ENCODE measurements at regions not wholly inside any gene's neighbourhood (a gene's known extent, or its start where the extent isn't known, plus 50 kb on each side); places are given as distances from the start of the nearest gene placed in this dataset.

- intact Hi-C loops (cut with micrococcal nuclease; ENCODE audit: unreplicated experiment): no loop called here
These were observed 1502.9 kb upstream of the RAG2 start for GRCh38 chr11:38100836-38101462.

More at GRCh38 chr11:38100836-38101462, 1502.9 kb upstream of the RAG2 start:
- ChIA-PET SMC1A (ENCODE audit: uncharacterized antibody, unreplicated experiment) (no interaction called here), RAD21 (ENCODE audit: unreplicated experiment) (no interaction called here), CTCF (no interaction called here), POLR2A (no interaction called here)
- DNase-seq (ENCODE audit: low read depth, low spot score) (no peak), ATAC-seq (no peak), FAIRE-seq (no peak)
- BruUV-seq (replicated peaks): no TSS peak
- Histone ChIP-seq H3K9ac (ENCODE audit: control insufficient read depth, insufficient read depth, low read length) (no peak overlapping the region), H3K27ac (ENCODE audit: control insufficient read depth, insufficient read depth) (no peak overlapping the region), H3K79me2 (ENCODE audit: control insufficient read depth, insufficient read depth, low read length) (no peaks in the 10 kb centered on the region), H3K4me1 (ENCODE audit: control insufficient read depth, insufficient read depth, low read length) (no peaks in the 10 kb centered on the region), H3K36me3 (ENCODE audit: control insufficient read depth in 2 of 2, insufficient read depth in 2 of 2, low read length in 1 of 2) (no peaks in the 10 kb centered on the region), H3K9me3 (replicated peaks; ENCODE audit: control insufficient read depth, insufficient read depth, low read length) (no peaks in the 10 kb centered on the region), H3K4me3 (no peak overlapping the region), H3K27me3 (replicated peaks in 1 of 2; ENCODE audit: control insufficient read depth in 2 of 2, insufficient read depth in 2 of 2, low read length in 1 of 2) (no peaks in the 10 kb centered on the region), H2AFZ (ENCODE audit: control insufficient read depth, low read depth, low read length) (no peak overlapping the region), H3K4me2 (ENCODE audit: control insufficient read depth, insufficient read depth) (no peak overlapping the region), H4K20me1 (ENCODE audit: control insufficient read depth, insufficient read depth) (no peaks in the 10 kb centered on the region)
- in situ Hi-C loops (cut with MboI): no loop called here
- no peak for TF ChIP-seq SIN3A (IDR thresholded peaks at IDR 0.05; ENCODE audit: low read depth, low read length)
- no peak for TF ChIP-seq FOS (IDR thresholded peaks at IDR 0.05; ENCODE audit: borderline replicate concordance, extremely low read depth, insufficient read length)
- no peak for TF ChIP-seq TCF3 (IDR thresholded peaks at IDR 0.05; ENCODE audit: borderline replicate concordance, insufficient read depth, low read depth, low read length)
- no peak for TF ChIP-seq RAD21 (IDR thresholded peaks at IDR 0.05; ENCODE audit: insufficient read depth, low read depth, low read length)
- no peak for TF ChIP-seq YBX1 (IDR thresholded peaks at IDR 0.05)
- no peak for TF ChIP-seq ZNF622 (IDR thresholded peaks at IDR 0.05)
- no peak for TF ChIP-seq IRF3 (IDR thresholded peaks at IDR 0.05)
- no peak for TF ChIP-seq CBX3 (IDR thresholded peaks at IDR 0.05; ENCODE audit: borderline replicate concordance, low read depth)
- TF ChIP-seq SMARCA5 (IDR thresholded peaks at IDR 0.05): no peak
- TF ChIP-seq SUPT20H (IDR thresholded peaks at IDR 0.05; ENCODE audit: borderline replicate concordance, control insufficient read depth, low read depth, low read length): no peak
- TF ChIP-seq PBX3 (IDR thresholded peaks at IDR 0.05; ENCODE audit: insufficient replicate concordance, low read depth, low read length): no peak
- no peak for TF ChIP-seq MXI1 (IDR thresholded peaks at IDR 0.05; ENCODE audit: low read depth, low read length)
- no peak for TF ChIP-seq CEBPB (IDR thresholded peaks at IDR 0.05; ENCODE audit: borderline replicate concordance in 1 of 2, low read depth in 2 of 2, low read length in 2 of 2)
- no peak for TF ChIP-seq YY1 (IDR thresholded peaks at IDR 0.05; ENCODE audit: low read depth, low read length)
- TF ChIP-seq ZNF207 (IDR thresholded peaks at IDR 0.05; ENCODE audit: borderline replicate concordance): no peak
- WGBS (ENCODE audit: insufficient coverage, insufficient replicate concordance, low lambda C conversion rate, missing lambda C conversion rate): 34% methylated on average over 4 of the region's 4 CpGs

Measured in GM12878 (cell line).